MM.1S (cell line): ENCODE measurements at regions not wholly inside any gene's neighbourhood (a gene's known extent, or its start where the extent isn't known, plus 50 kb on each side); places are given as distances from the start of the nearest gene placed in this dataset.

Experiments used
- CTCF ChIP-seq: fragments of 300-600 bp; sonication (generic); IDR thresholded peaks from 2 replicates; pipeline ENCODE4 v1.5.1; 2016; ENCODE audit warnings: antibody characterized with exemption, low read length, mixed read lengths
- EZH2 ChIP-seq: fragments of 300-600 bp; sonication (generic); optimal IDR thresholded peaks from 2 replicates; pipeline ENCODE3; 2017; ENCODE audit warnings: low read depth, mild to moderate bottlenecking, antibody characterized with exemption, low read length, mixed read lengths
- EZH2phosphoT487 ChIP-seq: fragments of 300-600 bp; sonication (generic); IDR thresholded peaks from 2 replicates; pipeline ENCODE4 v1.6.1; 2018; ENCODE audit warnings: antibody characterized with exemption, low read length

GRCh38 chr22:33986954-33987353 is 66.7 kb upstream of the LARGE1 start:
- TF ChIP-seq CTCF (no peak), EZH2 (no peak), EZH2phosphoT487 (no peak)
